Smooth muscle cell (in vitro differentiated cells): ENCODE measurements at regions not wholly inside any gene's neighbourhood (a gene's known extent, or its start where the extent isn't known, plus 50 kb on each side); places are given as distances from the start of the nearest gene placed in this dataset.

ENCODE experiments used
- DNase-seq: peaks from one replicate; lab custom pipeline; 2025; ENCODE audit not compliant: unreplicated experiment; lab: John Stamatoyannopoulos, UW
- H2AFZ ChIP-seq: fragments of 200-600 bp; sonication (generic); 2 replicates; pipeline ENCODE4 v1.6.0; 2016; ENCODE audit warnings: antibody characterized with exemption, low read depth, mild to moderate bottlenecking
- H3F3A ChIP-seq: fragments of 200-600 bp; sonication (generic); 2 replicates; pipeline ENCODE4 v1.6.0; 2017; ENCODE audit warnings: antibody characterized with exemption, low read depth
- H3K27ac ChIP-seq: fragments of 200-600 bp; sonication (generic); 2 replicates; pipeline ENCODE4 v1.5.1; 2016; ENCODE audit warnings: low read depth, mild to moderate bottlenecking
- H3K27me3 ChIP-seq: fragments of 200-600 bp; sonication (generic); 2 replicates; pipeline ENCODE4 v1.6.1; 2016; ENCODE audit warnings: low read depth, mild to moderate bottlenecking
- H3K36me3 ChIP-seq: fragments of 200-600 bp; sonication (generic); 2 replicates; pipeline ENCODE4 v1.5.1; 2016; ENCODE audit warnings: low read depth
- H3K4me1 ChIP-seq: fragments of 200-600 bp; sonication (generic); 2 replicates; pipeline ENCODE4 v1.5.1; 2016; ENCODE audit warnings: low read depth
- H3K4me2 ChIP-seq: fragments of 200-600 bp; sonication (generic); 2 replicates; pipeline ENCODE4 v1.6.0; 2016; ENCODE audit warnings: mild to moderate bottlenecking
- H3K4me3 ChIP-seq: fragments of 200-600 bp; sonication (generic); 2 replicates; pipeline ENCODE4 v1.5.1; 2016; ENCODE audit warnings: mild to moderate bottlenecking
- H3K79me2 ChIP-seq: fragments of 200-600 bp; sonication (generic); 2 replicates; pipeline ENCODE4 v1.6.0; 2016; ENCODE audit warnings: low read depth, mild to moderate bottlenecking
- H3K9ac ChIP-seq: fragments of 200-600 bp; sonication (generic); 2 replicates; pipeline ENCODE4 v1.6.0; 2016; ENCODE audit warnings: low read depth
- H3K9me3 ChIP-seq: fragments of 200-600 bp; sonication (generic); replicated peaks from 2 replicates; pipeline ENCODE4 v1.5.1; 2016; ENCODE audit warnings: low read depth
- H4K20me1 ChIP-seq: fragments of 200-600 bp; sonication (generic); 2 replicates; pipeline ENCODE4 v1.6.0; 2016; ENCODE audit warnings: low read depth
- CTCF ChIP-seq: fragments of 200-600 bp; sonication (generic); IDR thresholded peaks from 2 replicates; pipeline ENCODE4 v1.5.1; 2017; ENCODE audit warnings: borderline replicate concordance, mild to moderate bottlenecking, antibody characterized with exemption; ENCODE audit not compliant: insufficient read depth, poor library complexity, severe bottlenecking
- WGBS: methylation state at CpG from one replicate; pipeline ENCODE4 v1.1.7; 2016; ENCODE audit warnings: low lambda C conversion rate; 5-methylcytosine and 5-hydroxymethylcytosine counted together

GRCh38 chr3:1726741-1727140 is 371.9 kb upstream of the CNTN4 start:
- 92% methylated on average over 3 of the region's 3 CpGs for WGBS
- Histone ChIP-seq H3K36me3 (no peaks in the 10 kb centered on the region), H3K79me2 (no peaks in the 10 kb centered on the region)

DNA sequence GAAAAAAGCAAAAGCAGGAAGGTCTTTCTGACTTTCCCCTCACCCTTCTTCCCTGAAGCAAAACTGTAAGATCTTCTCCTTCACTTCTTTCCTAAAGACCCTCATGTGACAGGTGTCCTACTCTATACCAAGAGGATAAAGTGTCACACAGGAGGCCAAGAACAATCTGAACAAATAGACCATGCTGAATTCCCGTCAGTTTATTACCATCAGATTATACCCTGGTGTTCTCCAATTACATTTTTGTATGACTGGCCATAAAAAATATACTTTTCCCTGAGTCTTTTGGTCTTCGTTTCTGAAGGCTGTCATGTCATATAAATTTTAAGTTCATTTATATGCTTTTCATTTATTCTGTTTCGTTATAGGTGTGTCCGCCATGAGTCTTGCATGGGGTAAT is 371.4 kb upstream of the CNTN4 start:
- H3K4me1 ChIP-seq = peaks cover 5% of the 10 kb centered on the region
- TF ChIP-seq CTCF = no peak
- H3K27me3 ChIP-seq = no peaks in the 10 kb centered on the region
- WGBS = 89% methylated on average over 4 of the region's 4 CpGs
- no peak overlapping the region for H2AFZ ChIP-seq
- H3K9ac ChIP-seq = no peak overlapping the region
- DNase-seq = no peak
- no peaks in the 10 kb centered on the region for H3K79me2 ChIP-seq
- no peaks in the 10 kb centered on the region for H3K9me3 ChIP-seq
- H3K4me3 ChIP-seq = no peak overlapping the region
- H3F3A ChIP-seq = no peaks in the 10 kb centered on the region
- no peak overlapping the region for H3K4me2 ChIP-seq
- no peaks in the 10 kb centered on the region for H3K36me3 ChIP-seq
- H4K20me1 ChIP-seq = no peaks in the 10 kb centered on the region
- H3K27ac ChIP-seq = no peak overlapping the region

More at GRCh38 chr3:1726741-1727140, 371.9 kb upstream of the CNTN4 start:
- Histone ChIP-seq H3F3A (no peaks in the 10 kb centered on the region), H3K4me3 (no peak overlapping the region), H3K9me3 (no peaks in the 10 kb centered on the region), H2AFZ (no peak overlapping the region), H3K4me2 (no peak overlapping the region), H3K27ac (no peak overlapping the region), H3K4me1 (peaks cover 5% of the 10 kb centered on the region), H4K20me1 (no peaks in the 10 kb centered on the region), H3K9ac (no peak overlapping the region), H3K27me3 (no peaks in the 10 kb centered on the region)
- TF ChIP-seq CTCF = no peak
- no peak for DNase-seq

GRCh38 chr3:1728510-1728909 is 370.2 kb upstream of the CNTN4 start:
- Histone ChIP-seq H3K4me1 (peaks cover 4% of the 10 kb centered on the region), H3K9me3 (no peaks in the 10 kb centered on the region), H3K4me2 (no peak overlapping the region), H3K79me2 (no peaks in the 10 kb centered on the region), H3K27me3 (no peaks in the 10 kb centered on the region), H3K4me3 (no peak overlapping the region), H3K27ac (no peak overlapping the region), H4K20me1 (no peaks in the 10 kb centered on the region), H3K36me3 (no peaks in the 10 kb centered on the region), H3K9ac (no peak overlapping the region), H2AFZ (no peak overlapping the region), H3F3A (no peaks in the 10 kb centered on the region)
- TF ChIP-seq CTCF = no peak
- DNase-seq = no peak
- 94% methylated on average over 5 of the region's 5 CpGs for WGBS

DNA sequence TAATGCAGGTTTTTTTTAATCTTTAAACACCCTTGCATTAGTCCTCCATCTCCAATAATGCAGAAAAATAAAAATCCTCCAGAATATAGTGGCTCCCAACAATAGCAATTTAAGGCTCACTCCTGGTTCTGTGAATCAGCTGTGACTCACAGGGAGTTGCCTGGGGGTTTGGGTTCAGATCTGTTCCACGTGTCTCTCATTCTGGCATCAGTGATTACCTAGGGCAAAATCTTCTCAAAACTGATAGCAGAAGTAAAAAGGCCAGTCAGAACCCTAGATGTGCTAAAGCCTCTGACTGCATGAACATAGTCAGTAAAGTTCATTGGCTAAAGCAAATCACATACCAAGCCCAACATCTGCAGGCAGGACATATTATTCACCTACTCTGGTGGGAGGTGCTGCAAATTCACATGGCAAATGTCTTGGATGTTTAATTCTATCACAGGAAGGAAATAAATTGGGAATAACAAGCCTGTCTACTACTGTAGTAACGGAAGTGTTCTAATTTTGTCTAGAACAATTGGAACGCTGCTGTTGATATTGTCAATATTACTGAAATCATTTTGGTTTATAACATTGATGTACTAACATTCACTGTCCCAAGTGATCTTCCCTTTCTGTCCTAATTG is 364.1 kb upstream of the CNTN4 start:
- H3K4me2 ChIP-seq = no peak overlapping the region
- no peak for DNase-seq
- H3K4me3 ChIP-seq = no peak overlapping the region
- H4K20me1 ChIP-seq = no peaks in the 10 kb centered on the region
- no peak overlapping the region for H2AFZ ChIP-seq
- H3K9ac ChIP-seq = no peak overlapping the region
- H3K79me2 ChIP-seq = no peaks in the 10 kb centered on the region
- TF ChIP-seq CTCF = no peak
- H3F3A ChIP-seq = no peaks in the 10 kb centered on the region
- no peaks in the 10 kb centered on the region for H3K4me1 ChIP-seq
- H3K27me3 ChIP-seq = no peaks in the 10 kb centered on the region
- 75% methylated on average over 3 of the region's 3 CpGs for WGBS
- no peaks in the 10 kb centered on the region for H3K36me3 ChIP-seq
- no peaks in the 10 kb centered on the region for H3K9me3 ChIP-seq
- no peak overlapping the region for H3K27ac ChIP-seq
